HepG2 (cell line): ENCODE measurements at regions not wholly inside any gene's neighbourhood (a gene's known extent, or its start where the extent isn't known, plus 50 kb on each side); places are given as distances from the start of the nearest gene placed in this dataset.

Experiments
- ATAC-seq: fragments of 200-7000 bp; cut with Tn5 transposase; 3 replicates; pipeline ENCODE4 v1.9.1; 2020; ENCODE audit warnings: mild to moderate bottlenecking, moderate library complexity
- BruUV-seq: library from RNA; stranded (reverse); fragments of 400-500 nt; replicated peaks from 2 replicates; lab custom pipeline; 2021; lab: Mats Ljungman, UMichigan
- CTCF ChIA-PET: fragments of 300-600 bp; formaldehyde crosslinking; extraction: SDS; loops from one replicate; lab custom pipeline; 2021; ENCODE audit warnings: low total read pairs, inconsistent platforms, low intra/inter-chr PET ratio; lab: Yijun Ruan, JAX
- POLR2A ChIA-PET: fragments of 350-600 bp; sonication (Branson Sonifier 250); formaldehyde crosslinking; loops from one replicate; lab custom pipeline; 2020; ENCODE audit warnings: antibody characterized with exemption, inconsistent platforms; lab: Yijun Ruan, JAX
- DNase-seq: peaks from one replicate; pipeline ENCODE4 v3.0.0-alpha.2; 2015; ENCODE audit warnings: low spot score
- FAIRE-seq: peaks from 3 replicates; lab custom pipeline; 2011; peaks lifted over from hg19 to GRCh38; lab: Jason Lieb, UNC
- H2AFZ ChIP-seq: one replicate; pipeline ENCODE4 v1.6.1; 2011; ENCODE audit warnings: low read length, inconsistent platforms
- H3K27ac ChIP-seq: fragments of 300-600 bp; 3 replicates; pipeline ENCODE4 v1.8.0; 2011; ENCODE audit warnings: mixed run types, mild to moderate bottlenecking, mixed read lengths, low read length, inconsistent platforms; ENCODE audit not compliant: insufficient read depth; ENCODE audit errors: extremely low read length
- H3K27me3 ChIP-seq, 2 experiments: fragments of 200-600 bp in 1 of 2; 2 replicates in 1 of 2; 3 replicates in 1 of 2; pipeline versions ENCODE4 v1.6.0 to v1.8.0; 2011; ENCODE audit warnings: low read length in 2 of 2, mild to moderate bottlenecking in 2 of 2, moderate library complexity in 2 of 2, inconsistent platforms in 1 of 2; ENCODE audit not compliant: insufficient read depth in 2 of 2, control insufficient read depth in 1 of 2
- H3K36me3 ChIP-seq, 2 experiments: fragments of 200-600 bp in 1 of 2; replicated peaks in 1 of 2; 2 replicates in 1 of 2; 3 replicates in 1 of 2; pipeline versions ENCODE4 v1.5.1 to v1.8.0; 2011; ENCODE audit warnings: low read length in 2 of 2, inconsistent platforms in 1 of 2; ENCODE audit not compliant: insufficient read depth in 2 of 2, control insufficient read depth in 1 of 2
- H3K4me1 ChIP-seq: 2 replicates; pipeline ENCODE4 v1.5.1; 2012; ENCODE audit warnings: low read length, inconsistent platforms; ENCODE audit not compliant: insufficient read depth
- H3K4me2 ChIP-seq: 2 replicates; pipeline ENCODE4 v1.6.0; 2011; ENCODE audit warnings: low read depth, low read length, inconsistent platforms
- H3K4me3 ChIP-seq, 3 experiments: fragments of 200-600 bp in 1 of 3; sonication (generic), shearing (Covaris generic) in 1 of 3; replicated peaks in 1 of 3; 2 replicates each; pipeline ENCODE4 v1.5.1; 2011 to 2016; ENCODE audit warnings: low read length in 3 of 3, inconsistent platforms in 2 of 3, low read depth in 2 of 3, mild to moderate bottlenecking in 2 of 3, control low read depth in 1 of 3, mixed read lengths in 1 of 3; ENCODE audit not compliant: insufficient read depth in 1 of 3
- H3K79me2 ChIP-seq: one replicate; pipeline ENCODE4 v1.6.1; 2011; ENCODE audit warnings: low read length, inconsistent platforms; ENCODE audit not compliant: insufficient read depth
- H3K9ac ChIP-seq: 2 replicates; pipeline ENCODE4 v1.6.0; 2011; ENCODE audit warnings: mild to moderate bottlenecking, low read depth, low read length, inconsistent platforms; ENCODE audit not compliant: insufficient read depth
- H3K9me3 ChIP-seq: 2 replicates; pipeline ENCODE4 v1.5.1; 2012; ENCODE audit warnings: mild to moderate bottlenecking, low read length
- H4K20me1 ChIP-seq: 2 replicates; pipeline ENCODE4 v1.6.0; 2011; ENCODE audit warnings: inconsistent platforms, mild to moderate bottlenecking, low read length, moderate library complexity; ENCODE audit not compliant: insufficient read depth
- CCAR2 ChIP-seq: fragments of 200-400 bp; formaldehyde crosslinking; optimal IDR thresholded peaks from 2 replicates; pipeline ENCODE3; 2018; ENCODE audit warnings: low read depth, mild to moderate bottlenecking, low read length, moderate library complexity
- HNRNPUL1 ChIP-seq: fragments of 200-400 bp; formaldehyde crosslinking; IDR thresholded peaks from 2 replicates; pipeline ENCODE4 v1.6.1; 2017; ENCODE audit warnings: low read depth, mild to moderate bottlenecking, low read length, moderate library complexity
- HOXA7 ChIP-seq: sonication (generic); formaldehyde crosslinking; IDR thresholded peaks from 2 replicates; pipeline ENCODE4 v1.8.1; 2022; ENCODE audit warnings: mild to moderate bottlenecking, missing genetic modification reagents, moderate library complexity
- IRX3 ChIP-seq: sonication (generic); formaldehyde crosslinking; IDR thresholded peaks from 2 replicates; pipeline ENCODE4 v1.8.1; 2023; ENCODE audit warnings: mild to moderate bottlenecking, low read depth, missing genetic modification reagents, borderline replicate concordance
- KLF15 ChIP-seq: sonication (generic); formaldehyde crosslinking; IDR thresholded peaks from 2 replicates; pipeline ENCODE4 v1.8.1; 2023; ENCODE audit warnings: borderline replicate concordance, mild to moderate bottlenecking, inconsistent platforms, missing genetic modification reagents, mixed read lengths
- MIER3 ChIP-seq: IDR thresholded peaks from 2 replicates; pipeline ENCODE4 v1.6.1; 2016; ENCODE audit warnings: missing compliant biosample characterization, borderline replicate concordance
- SOX6 ChIP-seq, 2 experiments: fragments of 450-650 bp in 1 of 2; sonication (generic) in 1 of 2; formaldehyde crosslinking in 1 of 2; IDR thresholded peaks; 2 replicates each; pipeline versions ENCODE4 v1.4.0 to v1.6.1; 2017 to 2020; ENCODE audit warnings: antibody characterized with exemption in 1 of 2, mild to moderate bottlenecking in 1 of 2, missing genetic modification reagents in 1 of 2
- TCF7 ChIP-seq: sonication (generic); IDR thresholded peaks from 2 replicates; pipeline ENCODE4 v1.6.1; 2016; ENCODE audit warnings: antibody characterized with exemption, low read depth
- ZNF430 ChIP-seq: sonication (generic); formaldehyde crosslinking; IDR thresholded peaks from 2 replicates; pipeline ENCODE4 v1.9.0; 2021; ENCODE audit warnings: mild to moderate bottlenecking, missing genetic modification reagents
- ZNF674 ChIP-seq: sonication (generic); formaldehyde crosslinking; IDR thresholded peaks from 2 replicates; pipeline ENCODE4 v1.5.0; 2020; ENCODE audit warnings: low read depth, mild to moderate bottlenecking, missing genetic modification reagents
- ZNF678 ChIP-seq: sonication (generic); formaldehyde crosslinking; IDR thresholded peaks from 2 replicates; pipeline ENCODE4 v1.4.0; 2020; ENCODE audit warnings: mild to moderate bottlenecking, missing genetic modification reagents
- ZNF768 ChIP-seq: sonication (generic); formaldehyde crosslinking; IDR thresholded peaks from 2 replicates; pipeline ENCODE4 v1.4.0; 2020; ENCODE audit warnings: missing genetic modification reagents
- WGBS: methylation state at CpG from one replicate; pipeline ENCODE4 v1.1.6; 2017; ENCODE audit warnings: low lambda C conversion rate; 5-methylcytosine and 5-hydroxymethylcytosine counted together
- in situ Hi-C: cut with HindIII; loops from 2 replicates; pipeline ENCODE4 v1.10.0; 2017; ENCODE audit warnings: low pct_unique_long_range_greater_than_20kb; ENCODE audit not compliant: extremely low pct_ligation_motif_present
- intact Hi-C: fragments of 100-400 bp; cut with micrococcal nuclease; formaldehyde crosslinking; loops from one replicate; pipeline ENCODE4 v1.10.0; 2022; ENCODE audit not compliant: unreplicated experiment
- TF ChIP-seq, protein P1 (sequence below): sonication (generic); formaldehyde crosslinking; IDR thresholded peaks from 2 replicates; pipeline ENCODE4 v1.4.0; 2020; ENCODE audit warnings: missing genetic modification reagents
- TF ChIP-seq, protein P2 (sequence below): sonication (generic); formaldehyde crosslinking; IDR thresholded peaks from 2 replicates; pipeline ENCODE4 v1.5.0; 2020; ENCODE audit warnings: mild to moderate bottlenecking, missing genetic modification reagents
- TF ChIP-seq, protein P3 (sequence below): sonication (generic); formaldehyde crosslinking; IDR thresholded peaks from 2 replicates; pipeline ENCODE4 v1.5.1; 2020; ENCODE audit warnings: mild to moderate bottlenecking, moderate library complexity, missing genetic modification reagents
- TF ChIP-seq, protein P4 (sequence below): sonication (generic); formaldehyde crosslinking; IDR thresholded peaks from 2 replicates; pipeline ENCODE4 v1.5.0; 2020; ENCODE audit warnings: mild to moderate bottlenecking, missing genetic modification reagents
- TF ChIP-seq, protein P5 (sequence below): sonication (generic); formaldehyde crosslinking; IDR thresholded peaks from 2 replicates; pipeline ENCODE4 v1.8.0; 2022; ENCODE audit warnings: mild to moderate bottlenecking, missing genetic modification reagents, borderline replicate concordance

DNA sequence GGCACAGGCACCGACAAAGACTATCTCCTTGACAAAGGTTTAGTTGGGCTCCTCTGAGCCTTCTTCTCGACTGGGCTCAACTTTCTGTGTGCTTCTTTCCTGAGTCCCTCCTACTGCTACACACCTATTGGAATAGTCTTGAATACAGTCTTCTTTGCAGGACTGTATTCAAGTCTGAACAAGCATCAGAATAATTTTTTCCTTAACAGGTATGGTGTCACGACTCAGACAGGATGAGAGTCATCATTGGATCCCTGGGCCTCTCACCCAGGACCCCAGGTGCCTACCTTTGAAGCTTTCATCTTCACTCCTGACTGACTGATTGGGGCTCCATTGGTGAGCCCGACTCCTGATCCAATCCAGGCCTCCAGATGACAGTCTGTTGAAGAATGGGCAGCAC, 66.3 kb downstream of the CRYGS start:
- ATAC-seq (no peak), DNase-seq (no peak), FAIRE-seq (no peak)
- POLR2A ChIA-PET = no interaction called here
- Histone ChIP-seq H3K4me2 (no peak overlapping the region), H3K9me3 (no peaks in the 10 kb centered on the region), H3K27ac (no peak overlapping the region), H2AFZ (no peak overlapping the region), H3K9ac (no peak overlapping the region), H4K20me1 (no peaks in the 10 kb centered on the region), H3K36me3 (no peaks in the 10 kb centered on the region), H3K4me3 (no peak overlapping the region), H3K27me3 (peaks cover 3 to 7% of the 10 kb centered on the region in 2 experiments; a peak in 2 of 5 replicates), H3K79me2 (no peaks in the 10 kb centered on the region), H3K4me1 (no peaks in the 10 kb centered on the region)
- BruUV-seq = no TSS peak
- CTCF ChIA-PET = no interaction called here
- WGBS = 16% methylated on average over 4 of the region's 4 CpGs
- TF ChIP-seq, protein P1, sequence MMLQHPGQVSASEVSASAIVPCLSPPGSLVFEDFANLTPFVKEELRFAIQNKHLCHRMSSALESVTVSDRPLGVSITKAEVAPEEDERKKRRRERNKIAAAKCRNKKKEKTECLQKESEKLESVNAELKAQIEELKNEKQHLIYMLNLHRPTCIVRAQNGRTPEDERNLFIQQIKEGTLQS (CRISPR knock-in tag) = no peak
- TF ChIP-seq ZNF768 (CRISPR knock-in tag) (no peak), HOXA7 (CRISPR knock-in tag) (no peak), IRX3 (CRISPR knock-in tag) (no peak), TCF7 (no peak), SOX6 (IDR thresholded peaks at IDR 0.05) (no peak), SOX6 (CRISPR knock-in tag; IDR thresholded peaks at IDR 0.05) (no peak), ZNF674 (CRISPR knock-in tag) (no peak), CCAR2 (no peak), MIER3 (CRISPR knock-in tag) (no peak), HNRNPUL1 (no peak), KLF15 (no peak), ZNF678 (CRISPR knock-in tag) (no peak), ZNF430 (CRISPR knock-in tag) (no peak)
- TF ChIP-seq, protein P2, sequence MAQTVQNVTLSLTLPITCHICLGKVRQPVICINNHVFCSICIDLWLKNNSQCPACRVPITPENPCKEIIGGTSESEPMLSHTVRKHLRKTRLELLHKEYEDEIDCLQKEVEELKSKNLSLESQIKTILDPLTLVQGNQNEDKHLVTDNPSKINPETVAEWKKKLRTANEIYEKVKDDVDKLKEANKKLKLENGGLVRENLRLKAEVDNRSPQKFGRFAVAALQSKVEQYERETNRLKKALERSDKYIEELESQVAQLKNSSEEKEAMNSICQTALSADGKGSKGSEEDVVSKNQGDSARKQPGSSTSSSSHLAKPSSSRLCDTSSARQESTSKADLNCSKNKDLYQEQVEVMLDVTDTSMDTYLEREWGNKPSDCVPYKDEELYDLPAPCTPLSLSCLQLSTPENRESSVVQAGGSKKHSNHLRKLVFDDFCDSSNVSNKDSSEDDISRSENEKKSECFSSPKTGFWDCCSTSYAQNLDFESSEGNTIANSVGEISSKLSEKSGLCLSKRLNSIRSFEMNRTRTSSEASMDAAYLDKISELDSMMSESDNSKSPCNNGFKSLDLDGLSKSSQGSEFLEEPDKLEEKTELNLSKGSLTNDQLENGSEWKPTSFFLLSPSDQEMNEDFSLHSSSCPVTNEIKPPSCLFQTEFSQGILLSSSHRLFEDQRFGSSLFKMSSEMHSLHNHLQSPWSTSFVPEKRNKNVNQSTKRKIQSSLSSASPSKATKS (CRISPR knock-in tag) = no peak
- TF ChIP-seq, protein P3, sequence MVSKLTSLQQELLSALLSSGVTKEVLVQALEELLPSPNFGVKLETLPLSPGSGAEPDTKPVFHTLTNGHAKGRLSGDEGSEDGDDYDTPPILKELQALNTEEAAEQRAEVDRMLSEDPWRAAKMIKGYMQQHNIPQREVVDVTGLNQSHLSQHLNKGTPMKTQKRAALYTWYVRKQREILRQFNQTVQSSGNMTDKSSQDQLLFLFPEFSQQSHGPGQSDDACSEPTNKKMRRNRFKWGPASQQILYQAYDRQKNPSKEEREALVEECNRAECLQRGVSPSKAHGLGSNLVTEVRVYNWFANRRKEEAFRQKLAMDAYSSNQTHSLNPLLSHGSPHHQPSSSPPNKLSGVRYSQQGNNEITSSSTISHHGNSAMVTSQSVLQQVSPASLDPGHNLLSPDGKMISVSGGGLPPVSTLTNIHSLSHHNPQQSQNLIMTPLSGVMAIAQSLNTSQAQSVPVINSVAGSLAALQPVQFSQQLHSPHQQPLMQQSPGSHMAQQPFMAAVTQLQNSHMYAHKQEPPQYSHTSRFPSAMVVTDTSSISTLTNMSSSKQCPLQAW (CRISPR knock-in tag) = no peak
- TF ChIP-seq, protein P4, sequence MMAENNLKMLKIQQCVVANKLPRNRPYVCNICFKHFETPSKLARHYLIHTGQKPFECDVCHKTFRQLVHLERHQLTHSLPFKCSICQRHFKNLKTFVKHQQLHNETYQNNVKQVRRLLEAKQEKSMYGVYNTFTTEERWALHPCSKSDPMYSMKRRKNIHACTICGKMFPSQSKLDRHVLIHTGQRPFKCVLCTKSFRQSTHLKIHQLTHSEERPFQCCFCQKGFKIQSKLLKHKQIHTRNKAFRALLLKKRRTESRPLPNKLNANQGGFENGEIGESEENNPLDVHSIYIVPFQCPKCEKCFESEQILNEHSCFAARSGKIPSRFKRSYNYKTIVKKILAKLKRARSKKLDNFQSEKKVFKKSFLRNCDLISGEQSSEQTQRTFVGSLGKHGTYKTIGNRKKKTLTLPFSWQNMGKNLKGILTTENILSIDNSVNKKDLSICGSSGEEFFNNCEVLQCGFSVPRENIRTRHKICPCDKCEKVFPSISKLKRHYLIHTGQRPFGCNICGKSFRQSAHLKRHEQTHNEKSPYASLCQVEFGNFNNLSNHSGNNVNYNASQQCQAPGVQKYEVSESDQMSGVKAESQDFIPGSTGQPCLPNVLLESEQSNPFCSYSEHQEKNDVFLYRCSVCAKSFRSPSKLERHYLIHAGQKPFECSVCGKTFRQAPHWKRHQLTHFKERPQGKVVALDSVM = no peak
- TF ChIP-seq, protein P5, sequence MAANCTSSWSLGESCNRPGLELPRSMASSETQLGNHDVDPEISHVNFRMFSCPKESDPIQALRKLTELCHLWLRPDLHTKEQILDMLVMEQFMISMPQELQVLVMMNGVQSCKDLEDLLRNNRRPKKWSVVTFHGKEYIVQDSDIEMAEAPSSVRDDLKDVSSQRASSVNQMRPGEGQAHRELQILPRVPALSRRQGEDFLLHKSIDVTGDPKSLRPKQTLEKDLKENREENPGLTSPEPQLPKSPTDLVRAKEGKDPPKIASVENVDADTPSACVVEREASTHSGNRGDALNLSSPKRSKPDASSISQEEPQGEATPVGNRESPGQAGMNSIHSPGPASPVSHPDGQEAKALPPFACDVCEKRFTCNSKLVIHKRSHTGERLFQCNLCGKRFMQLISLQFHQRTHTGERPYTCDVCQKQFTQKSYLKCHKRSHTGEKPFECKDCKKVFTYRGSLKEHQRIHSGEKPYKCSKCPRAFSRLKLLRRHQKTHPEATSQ = no peak
- in situ Hi-C loops (no loop called here), intact Hi-C loops (no loop called here)
